Glutamatergic neuron (in vitro differentiated cells): ENCODE measurements at regions not wholly inside any gene's neighbourhood (a gene's known extent, or its start where the extent isn't known, plus 50 kb on each side); places are given as distances from the start of the nearest gene placed in this dataset.

ENCODE experiments used
- DNase-seq: peaks from one replicate; pipeline ENCODE4 v3.0.0; 2022
- H3K27ac Mint-ChIP-seq: one replicate; pipeline ENCODE4 v1.8.0; 2020; ENCODE audit warnings: mild to moderate bottlenecking, mixed read lengths, inconsistent platforms; ENCODE audit not compliant: unreplicated experiment
- H3K27me3 Mint-ChIP-seq: one replicate; pipeline ENCODE4 v1.8.0; 2020; ENCODE audit warnings: mild to moderate bottlenecking, moderate library complexity, mixed read lengths, inconsistent platforms; ENCODE audit not compliant: unreplicated experiment
- H3K36me3 Mint-ChIP-seq: one replicate; pipeline ENCODE4 v1.8.0; 2020; ENCODE audit warnings: mild to moderate bottlenecking, mixed read lengths, inconsistent platforms; ENCODE audit not compliant: unreplicated experiment
- H3K4me1 Mint-ChIP-seq: one replicate; pipeline ENCODE4 v1.8.0; 2020; ENCODE audit warnings: mild to moderate bottlenecking, low read depth, mixed read lengths, inconsistent platforms; ENCODE audit not compliant: unreplicated experiment
- H3K4me3 Mint-ChIP-seq: one replicate; pipeline ENCODE4 v1.8.0; 2020; ENCODE audit warnings: mild to moderate bottlenecking, mixed read lengths, inconsistent platforms; ENCODE audit not compliant: unreplicated experiment
- H3K9me3 Mint-ChIP-seq: one replicate; pipeline ENCODE4 v1.8.0; 2020; ENCODE audit warnings: mild to moderate bottlenecking, moderate library complexity, mixed read lengths, inconsistent platforms; ENCODE audit not compliant: unreplicated experiment
- TF ChIP-seq, protein P1 (sequence below): fragments of 200-600 bp; sonication (generic); IDR thresholded peaks from one replicate; pipeline ENCODE4 v1.5.0; 2021; ENCODE audit not compliant: partially characterized antibody, unreplicated experiment

DNA sequence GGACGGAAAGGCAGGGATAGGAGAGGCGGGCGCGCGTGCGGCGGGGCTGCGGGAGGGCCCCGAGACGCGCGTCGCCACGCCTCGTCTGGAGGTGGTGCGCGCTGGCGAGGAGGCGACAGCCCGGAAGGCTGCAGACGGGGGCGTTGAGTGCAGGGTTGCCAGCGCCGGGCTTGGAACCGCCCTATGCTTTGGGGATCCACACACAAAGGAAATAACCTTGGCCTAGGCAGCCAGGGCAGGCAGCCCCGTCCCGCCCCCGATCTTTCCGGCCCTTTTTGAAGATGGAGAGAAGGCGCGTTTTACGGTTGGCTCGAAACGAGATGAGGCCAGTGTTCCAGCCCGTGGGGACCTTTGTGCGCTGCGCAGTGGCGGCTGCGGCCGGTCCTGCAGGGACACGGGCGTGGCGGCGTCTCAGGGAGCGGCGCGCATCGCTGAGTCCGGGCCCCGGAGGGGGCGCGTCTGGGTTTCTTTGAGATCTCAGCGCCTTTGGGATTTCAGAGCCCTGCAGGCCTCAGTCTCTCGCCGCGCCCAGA is 50.8 kb upstream of the TRIM2 start:
- Mint-ChIP-seq H3K27me3 (peaks cover 18% of the 10 kb centered on the region), H3K4me1 (peaks cover 31% of the 10 kb centered on the region), H3K27ac (peak overlapping the region; percentile 96)

DNA sequence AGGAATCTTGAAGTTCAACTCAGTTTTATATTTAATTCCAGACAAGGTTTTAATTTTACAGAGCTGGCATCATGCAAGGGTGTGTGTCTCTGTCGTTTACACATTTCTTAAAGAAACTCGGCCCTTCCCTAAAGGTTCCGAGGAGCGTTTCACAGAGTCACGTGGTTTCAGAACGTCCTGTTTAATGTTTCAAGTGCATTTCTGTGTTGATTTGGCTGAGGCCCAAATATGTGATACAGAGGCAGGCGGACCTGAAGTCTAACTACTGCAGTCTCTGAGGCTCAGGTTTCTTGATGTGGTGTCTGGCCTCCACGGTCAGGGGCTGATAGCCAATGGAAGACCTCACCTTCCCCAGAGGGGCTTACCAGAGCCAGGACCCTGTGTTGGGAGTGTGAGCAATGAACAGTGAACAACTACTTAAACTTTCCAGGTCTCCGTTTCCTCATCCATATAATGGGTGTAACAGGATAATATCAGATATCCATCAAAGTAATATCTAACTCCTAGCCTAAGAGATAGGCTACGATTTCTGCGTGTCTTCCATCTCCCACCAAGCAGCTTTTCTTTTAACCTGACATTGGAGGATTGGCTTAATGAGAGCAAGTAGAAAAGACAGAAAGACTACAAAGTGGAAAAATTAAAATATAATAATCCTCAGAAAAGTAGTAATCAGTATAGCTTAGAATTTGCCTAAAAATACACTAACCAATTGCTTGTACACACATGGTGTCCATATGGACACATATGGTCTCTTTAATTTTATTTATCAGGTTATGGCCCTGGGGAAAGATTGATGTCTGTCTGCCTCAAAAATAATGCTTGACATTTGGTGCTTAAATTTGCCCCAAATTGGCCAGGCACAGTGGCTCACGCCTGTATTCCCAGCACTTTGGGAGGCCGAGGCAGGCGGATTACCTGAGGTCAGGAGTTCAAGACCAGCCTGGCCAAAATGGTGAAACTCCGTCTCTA is 50.0 kb upstream of the TRIM2 start:
- TF ChIP-seq, protein P1, sequence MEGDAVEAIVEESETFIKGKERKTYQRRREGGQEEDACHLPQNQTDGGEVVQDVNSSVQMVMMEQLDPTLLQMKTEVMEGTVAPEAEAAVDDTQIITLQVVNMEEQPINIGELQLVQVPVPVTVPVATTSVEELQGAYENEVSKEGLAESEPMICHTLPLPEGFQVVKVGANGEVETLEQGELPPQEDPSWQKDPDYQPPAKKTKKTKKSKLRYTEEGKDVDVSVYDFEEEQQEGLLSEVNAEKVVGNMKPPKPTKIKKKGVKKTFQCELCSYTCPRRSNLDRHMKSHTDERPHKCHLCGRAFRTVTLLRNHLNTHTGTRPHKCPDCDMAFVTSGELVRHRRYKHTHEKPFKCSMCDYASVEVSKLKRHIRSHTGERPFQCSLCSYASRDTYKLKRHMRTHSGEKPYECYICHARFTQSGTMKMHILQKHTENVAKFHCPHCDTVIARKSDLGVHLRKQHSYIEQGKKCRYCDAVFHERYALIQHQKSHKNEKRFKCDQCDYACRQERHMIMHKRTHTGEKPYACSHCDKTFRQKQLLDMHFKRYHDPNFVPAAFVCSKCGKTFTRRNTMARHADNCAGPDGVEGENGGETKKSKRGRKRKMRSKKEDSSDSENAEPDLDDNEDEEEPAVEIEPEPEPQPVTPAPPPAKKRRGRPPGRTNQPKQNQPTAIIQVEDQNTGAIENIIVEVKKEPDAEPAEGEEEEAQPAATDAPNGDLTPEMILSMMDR = no peak
- Mint-ChIP-seq H3K4me1 (peaks cover 31% of the 10 kb centered on the region), H3K36me3 (no peaks in the 10 kb centered on the region), H3K4me3 (peak overlapping the region; percentile 87), H3K27ac (peak overlapping the region; percentile 96), H3K27me3 (peaks cover 18% of the 10 kb centered on the region), H3K9me3 (peaks cover 24% of the 10 kb centered on the region)
- DNase-seq = no peak

More for the DNA sequence above, 50.8 kb upstream of the TRIM2 start:
- peak; percentile 83 for DNase-seq
- H3K9me3 Mint-ChIP-seq = peaks cover 24% of the 10 kb centered on the region
- TF ChIP-seq, protein P1 = peak; percentile 18
- peak overlapping the region; percentile 87 for H3K4me3 Mint-ChIP-seq
- no peaks in the 10 kb centered on the region for H3K36me3 Mint-ChIP-seq
